ENCODE measurements at regions not wholly inside any gene's neighbourhood (a gene's known extent, or its start where the extent isn't known, plus 50 kb on each side); places are given as distances from the start of the nearest gene placed in this dataset.

DNA sequence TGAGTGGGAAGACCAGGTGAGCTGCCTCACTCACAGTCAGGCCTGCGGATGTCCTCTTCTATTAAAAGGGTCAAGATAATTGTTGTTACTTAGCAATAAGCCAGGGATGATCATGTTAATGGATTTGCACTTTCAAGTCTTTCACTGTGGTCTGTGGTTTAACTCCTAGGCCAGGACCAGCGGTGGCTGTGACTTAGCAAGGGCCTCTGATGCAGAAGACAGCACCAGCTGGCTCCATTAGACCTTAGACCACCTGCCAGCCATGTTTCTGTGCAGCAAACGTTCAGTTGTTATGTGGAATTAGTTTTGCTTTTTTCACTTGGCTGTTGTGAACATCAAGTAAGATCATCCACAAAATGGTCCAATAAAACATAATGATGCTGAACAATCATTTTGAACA, 537.3 kb downstream of the TNS3 start (continued):
- TF ChIP-seq ZFX (IDR thresholded peaks at IDR 0.05) (no peak), SP1 (IDR thresholded peaks at IDR 0.05; ENCODE audit: low read depth) (no peak)

DNA sequence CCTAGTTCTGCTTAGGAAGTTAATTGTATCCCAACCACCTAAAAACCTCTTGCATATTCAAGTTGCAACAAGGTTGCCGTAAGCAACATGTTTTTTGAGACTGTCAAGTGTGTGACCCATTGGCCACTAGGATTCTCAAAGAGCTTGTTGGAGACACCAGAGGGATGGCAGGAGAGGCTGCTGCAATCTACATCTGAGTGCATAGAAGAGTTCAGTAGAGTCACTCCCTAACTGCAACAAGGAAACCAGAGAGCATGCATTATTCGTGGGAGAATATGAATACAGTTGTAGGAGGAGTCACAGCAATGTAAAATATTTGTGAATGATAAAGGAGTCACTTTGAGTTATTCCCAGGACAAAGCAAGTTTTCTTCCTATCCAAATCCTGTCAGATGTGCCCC, 538.6 kb downstream of the TNS3 start:
- Histone ChIP-seq H2AFZ (ENCODE audit: low read depth, low read length, poor library complexity, severe bottlenecking) (no peak overlapping the region), H3K4me2 (ENCODE audit: low read length) (no peak overlapping the region), H3K27ac (ENCODE audit: low read depth, low read length) (no peak overlapping the region), H3K36me3 (ENCODE audit: control insufficient read depth in 1 of 2, insufficient read depth in 2 of 2, low read length in 2 of 2) (no peaks in the 10 kb centered on the region), H3K9me3 (ENCODE audit: control insufficient read depth in 1 of 2, insufficient read depth in 1 of 2, low read depth in 1 of 2, low read length in 2 of 2) (no peaks in the 10 kb centered on the region), H3K4me3 (replicated peaks in 1 of 2; ENCODE audit: low read depth in 1 of 2, low read length in 2 of 2) (no peak overlapping the region), H3K79me2 (ENCODE audit: insufficient read depth, low read length) (no peaks in the 10 kb centered on the region), H3K4me1 (ENCODE audit: control insufficient read depth in 1 of 2, insufficient read depth in 2 of 2, low read length in 2 of 2) (no peaks in the 10 kb centered on the region), H3K9me2 (ENCODE audit: insufficient read depth) (no peaks in the 10 kb centered on the region), H3K27me3 (ENCODE audit: insufficient read depth, low read length) (no peaks in the 10 kb centered on the region), H3K9ac (ENCODE audit: low read length) (no peak overlapping the region), H4K20me1 (ENCODE audit: insufficient read depth) (no peaks in the 10 kb centered on the region)
- BruUV-seq (replicated peaks): no TSS peak
- ChIA-PET POLR2A (no interaction called here), RAD21 (ENCODE audit: low non-redundant PET in 1 of 2, low total read pairs in 2 of 2, uncharacterized antibody in 2 of 2, unreplicated experiment in 2 of 2) (no interaction called here), CTCF (no interaction called here)
- intact Hi-C loops (cut with micrococcal nuclease): no loop called here
- TF ChIP-seq, protein P1, sequence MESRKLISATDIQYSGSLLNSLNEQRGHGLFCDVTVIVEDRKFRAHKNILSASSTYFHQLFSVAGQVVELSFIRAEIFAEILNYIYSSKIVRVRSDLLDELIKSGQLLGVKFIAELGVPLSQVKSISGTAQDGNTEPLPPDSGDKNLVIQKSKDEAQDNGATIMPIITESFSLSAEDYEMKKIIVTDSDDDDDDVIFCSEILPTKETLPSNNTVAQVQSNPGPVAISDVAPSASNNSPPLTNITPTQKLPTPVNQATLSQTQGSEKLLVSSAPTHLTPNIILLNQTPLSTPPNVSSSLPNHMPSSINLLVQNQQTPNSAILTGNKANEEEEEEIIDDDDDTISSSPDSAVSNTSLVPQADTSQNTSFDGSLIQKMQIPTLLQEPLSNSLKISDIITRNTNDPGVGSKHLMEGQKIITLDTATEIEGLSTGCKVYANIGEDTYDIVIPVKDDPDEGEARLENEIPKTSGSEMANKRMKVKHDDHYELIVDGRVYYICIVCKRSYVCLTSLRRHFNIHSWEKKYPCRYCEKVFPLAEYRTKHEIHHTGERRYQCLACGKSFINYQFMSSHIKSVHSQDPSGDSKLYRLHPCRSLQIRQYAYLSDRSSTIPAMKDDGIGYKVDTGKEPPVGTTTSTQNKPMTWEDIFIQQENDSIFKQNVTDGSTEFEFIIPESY (IDR thresholded peaks at IDR 0.05; ENCODE audit: extremely low read depth, insufficient replicate concordance, low read length): no peak
- TF ChIP-seq EGR1 (IDR thresholded peaks at IDR 0.05; ENCODE audit: low read depth): no peak
- TF ChIP-seq, protein P2, sequence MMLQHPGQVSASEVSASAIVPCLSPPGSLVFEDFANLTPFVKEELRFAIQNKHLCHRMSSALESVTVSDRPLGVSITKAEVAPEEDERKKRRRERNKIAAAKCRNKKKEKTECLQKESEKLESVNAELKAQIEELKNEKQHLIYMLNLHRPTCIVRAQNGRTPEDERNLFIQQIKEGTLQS (IDR thresholded peaks at IDR 0.05): no peak
- no peak for TF ChIP-seq FOSL1 (IDR thresholded peaks at IDR 0.05; ENCODE audit: low read depth)
- TF ChIP-seq, protein P3, sequence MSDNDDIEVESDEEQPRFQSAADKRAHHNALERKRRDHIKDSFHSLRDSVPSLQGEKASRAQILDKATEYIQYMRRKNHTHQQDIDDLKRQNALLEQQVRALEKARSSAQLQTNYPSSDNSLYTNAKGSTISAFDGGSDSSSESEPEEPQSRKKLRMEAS (IDR thresholded peaks at IDR 0.05): no peak
- no peak for TF ChIP-seq CEBPB (IDR thresholded peaks at IDR 0.05; ENCODE audit: low read depth)
- no peak for TF ChIP-seq ELF1 (IDR thresholded peaks at IDR 0.05; ENCODE audit: borderline replicate concordance, low read depth)
- no peak for TF ChIP-seq EZH2 (IDR thresholded peaks at IDR 0.05)
- TF ChIP-seq JUND (IDR thresholded peaks at IDR 0.05): no peak
- TF ChIP-seq, protein P4, sequence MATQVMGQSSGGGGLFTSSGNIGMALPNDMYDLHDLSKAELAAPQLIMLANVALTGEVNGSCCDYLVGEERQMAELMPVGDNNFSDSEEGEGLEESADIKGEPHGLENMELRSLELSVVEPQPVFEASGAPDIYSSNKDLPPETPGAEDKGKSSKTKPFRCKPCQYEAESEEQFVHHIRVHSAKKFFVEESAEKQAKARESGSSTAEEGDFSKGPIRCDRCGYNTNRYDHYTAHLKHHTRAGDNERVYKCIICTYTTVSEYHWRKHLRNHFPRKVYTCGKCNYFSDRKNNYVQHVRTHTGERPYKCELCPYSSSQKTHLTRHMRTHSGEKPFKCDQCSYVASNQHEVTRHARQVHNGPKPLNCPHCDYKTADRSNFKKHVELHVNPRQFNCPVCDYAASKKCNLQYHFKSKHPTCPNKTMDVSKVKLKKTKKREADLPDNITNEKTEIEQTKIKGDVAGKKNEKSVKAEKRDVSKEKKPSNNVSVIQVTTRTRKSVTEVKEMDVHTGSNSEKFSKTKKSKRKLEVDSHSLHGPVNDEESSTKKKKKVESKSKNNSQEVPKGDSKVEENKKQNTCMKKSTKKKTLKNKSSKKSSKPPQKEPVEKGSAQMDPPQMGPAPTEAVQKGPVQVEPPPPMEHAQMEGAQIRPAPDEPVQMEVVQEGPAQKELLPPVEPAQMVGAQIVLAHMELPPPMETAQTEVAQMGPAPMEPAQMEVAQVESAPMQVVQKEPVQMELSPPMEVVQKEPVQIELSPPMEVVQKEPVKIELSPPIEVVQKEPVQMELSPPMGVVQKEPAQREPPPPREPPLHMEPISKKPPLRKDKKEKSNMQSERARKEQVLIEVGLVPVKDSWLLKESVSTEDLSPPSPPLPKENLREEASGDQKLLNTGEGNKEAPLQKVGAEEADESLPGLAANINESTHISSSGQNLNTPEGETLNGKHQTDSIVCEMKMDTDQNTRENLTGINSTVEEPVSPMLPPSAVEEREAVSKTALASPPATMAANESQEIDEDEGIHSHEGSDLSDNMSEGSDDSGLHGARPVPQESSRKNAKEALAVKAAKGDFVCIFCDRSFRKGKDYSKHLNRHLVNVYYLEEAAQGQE (IDR thresholded peaks at IDR 0.05; ENCODE audit: low read depth): no peak
- no peak for TF ChIP-seq ZFX (IDR thresholded peaks at IDR 0.05)
- no peak for TF ChIP-seq TCF7L2 (IDR thresholded peaks at IDR 0.05; ENCODE audit: borderline replicate concordance, extremely low read depth, insufficient read depth, insufficient read length)
- no peak for TF ChIP-seq ZNF274 (IDR thresholded peaks at IDR 0.05; ENCODE audit: low read depth, low read length)
- no peak for TF ChIP-seq POLR2A (IDR thresholded peaks at IDR 0.05; ENCODE audit: borderline replicate concordance, extremely low read depth, insufficient read depth, insufficient read length)
- TF ChIP-seq EZH2phosphoT487 (IDR thresholded peaks at IDR 0.05; ENCODE audit: borderline replicate concordance): no peak
- TF ChIP-seq CBX3 (IDR thresholded peaks at IDR 0.05; ENCODE audit: low read depth): no peak
- ATAC-seq: no peak
- DNase-seq (ENCODE audit: low read depth, low spot score): no peak
